Endothelial cell of umbilical vein (primary cell): ENCODE measurements at regions not wholly inside any gene's neighbourhood (a gene's known extent, or its start where the extent isn't known, plus 50 kb on each side); places are given as distances from the start of the nearest gene placed in this dataset.

Experiments used
- BruUV-seq: library from RNA; stranded (reverse); fragments of 400-500 nt; replicated peaks from 2 replicates; lab custom pipeline; 2021; lab: Mats Ljungman, UMichigan
- CTCF ChIA-PET: fragments of 300-600, 350-600 bp; sonication (Branson Sonifier 250); formaldehyde crosslinking; loops from one replicate; lab custom pipeline; 2021; ENCODE audit warnings: antibody characterized with exemption, inconsistent platforms; lab: Charles Lee
- POLR2A ChIA-PET: fragments of 300-600, 350-600 bp; sonication (Branson Sonifier 250); formaldehyde crosslinking; loops from one replicate; lab custom pipeline; 2021; ENCODE audit warnings: antibody characterized with exemption, inconsistent platforms; lab: Charles Lee
- DNase-seq: peaks from one replicate; pipeline ENCODE4 v3.0.0-alpha.2; 2011; ENCODE audit warnings: low read depth, low spot score
- FAIRE-seq: peaks from 2 replicates; lab custom pipeline; 2011; peaks lifted over from hg19 to GRCh38; lab: Jason Lieb, UNC
- H2AFZ ChIP-seq: 2 replicates; pipeline ENCODE4 v1.6.0; 2012; ENCODE audit warnings: low read depth, low read length, control low read depth, inconsistent platforms
- H3K27ac ChIP-seq: 2 replicates; pipeline ENCODE4 v1.5.1; 2011; ENCODE audit warnings: low read depth, mild to moderate bottlenecking, control low read depth, low read length, moderate library complexity; ENCODE audit not compliant: insufficient read depth
- H3K27me3 ChIP-seq, 2 experiments: 2 replicates each; pipeline versions ENCODE4 v1.6.0 to v1.6.1; 2011; ENCODE audit warnings: low read length in 2 of 2, mixed read lengths in 1 of 2; ENCODE audit not compliant: control insufficient read depth in 2 of 2, insufficient read depth in 2 of 2
- H3K36me3 ChIP-seq, 2 experiments: 2 replicates in 1 of 2; 3 replicates in 1 of 2; pipeline ENCODE4 v1.5.1; 2011; ENCODE audit warnings: low read length in 2 of 2, mild to moderate bottlenecking in 1 of 2, moderate library complexity in 1 of 2; ENCODE audit not compliant: control insufficient read depth in 2 of 2, insufficient read depth in 2 of 2; ENCODE audit errors: extremely low read depth in 1 of 2
- H3K4me1 ChIP-seq: 3 replicates; pipeline ENCODE4 v1.5.1; 2011; ENCODE audit warnings: mild to moderate bottlenecking, low read length; ENCODE audit not compliant: control insufficient read depth, insufficient read depth; ENCODE audit errors: extremely low read depth
- H3K4me2 ChIP-seq: 2 replicates; pipeline ENCODE4 v1.6.1; 2011; ENCODE audit warnings: low read length, control low read depth, mixed read lengths; ENCODE audit not compliant: insufficient read depth
- H3K4me3 ChIP-seq, 3 experiments: fragments of 200-600 bp in 1 of 3; sonication (generic), shearing (Covaris generic) in 1 of 3; replicated peaks in 1 of 3; 2 replicates each; pipeline ENCODE4 v1.5.1; 2011 to 2016; ENCODE audit warnings: control low read depth in 3 of 3, low read length in 3 of 3, mild to moderate bottlenecking in 2 of 3, inconsistent platforms in 1 of 3, low read depth in 1 of 3, moderate library complexity in 1 of 3; ENCODE audit not compliant: insufficient read depth in 1 of 3
- H3K79me2 ChIP-seq: 2 replicates; pipeline ENCODE4 v1.6.0; 2012; ENCODE audit warnings: low read length, inconsistent platforms; ENCODE audit not compliant: control insufficient read depth, insufficient read depth
- H3K9ac ChIP-seq: replicated peaks from 2 replicates; pipeline ENCODE3; 2011; ENCODE audit warnings: low read length, control low read depth; ENCODE audit not compliant: insufficient read depth; ENCODE audit errors: extremely low read depth
- H3K9me1 ChIP-seq: replicated peaks from 3 replicates; pipeline ENCODE4 v1.6.0; 2011; ENCODE audit warnings: mild to moderate bottlenecking, low read length; ENCODE audit not compliant: control insufficient read depth, insufficient read depth; ENCODE audit errors: extremely low read depth
- H3K9me3 ChIP-seq: replicated peaks from 2 replicates; pipeline ENCODE4 v1.5.1; 2012; ENCODE audit warnings: low read length, inconsistent platforms; ENCODE audit not compliant: control insufficient read depth, insufficient read depth
- H4K20me1 ChIP-seq: replicated peaks from 2 replicates; pipeline ENCODE3; 2011; ENCODE audit warnings: mild to moderate bottlenecking, low read length; ENCODE audit not compliant: control insufficient read depth, insufficient read depth; ENCODE audit errors: extremely low read depth
- CTCF ChIP-seq, 2 donors: IDR thresholded peaks; 1 replicate in 1 of 2; 2 replicates in 1 of 2; pipeline ENCODE4 v1.5.1; 2011; ENCODE audit warnings: low read length in 2 of 2, mild to moderate bottlenecking in 2 of 2, moderate library complexity in 2 of 2, control low read depth in 1 of 2, inconsistent platforms in 1 of 2, low read depth in 1 of 2; ENCODE audit not compliant: insufficient read depth in 1 of 2; ENCODE audit errors: extremely low read depth in 1 of 2
- EZH2 ChIP-seq: IDR thresholded peaks from 2 replicates; pipeline ENCODE4 v1.6.1; 2012; ENCODE audit warnings: borderline replicate concordance, low read depth, mild to moderate bottlenecking, moderate library complexity, low read length, inconsistent platforms; ENCODE audit not compliant: severe bottlenecking
- FOS ChIP-seq: IDR thresholded peaks from 2 replicates; pipeline ENCODE4 v1.6.1; 2011; ENCODE audit warnings: mild to moderate bottlenecking, low read length, moderate library complexity, borderline replicate concordance; ENCODE audit not compliant: insufficient read depth
- GATA2 ChIP-seq: IDR thresholded peaks from 2 replicates; pipeline ENCODE4 v1.7.0; 2011; ENCODE audit warnings: low read depth, mild to moderate bottlenecking, moderate library complexity, mixed read lengths, low read length; ENCODE audit not compliant: insufficient read length, insufficient read depth
- JUN ChIP-seq: IDR thresholded peaks from 2 replicates; pipeline ENCODE4 v1.6.1; 2011; ENCODE audit warnings: borderline replicate concordance, low read depth; ENCODE audit not compliant: insufficient read length, insufficient read depth
- MAX ChIP-seq: IDR thresholded peaks from 2 replicates; pipeline ENCODE4 v1.6.1; 2011; ENCODE audit not compliant: insufficient read depth, insufficient read length
- MYC ChIP-seq: IDR thresholded peaks from one replicate; pipeline ENCODE4 v1.6.1; 2011; ENCODE audit warnings: mild to moderate bottlenecking, low read depth, low read length
- POLR2A ChIP-seq: IDR thresholded peaks from 2 replicates; pipeline ENCODE4 v1.6.1; 2012; ENCODE audit warnings: low read depth, mild to moderate bottlenecking, control low read depth, low read length
- POLR2AphosphoS5 ChIP-seq: IDR thresholded peaks from 2 replicates; pipeline ENCODE4 v1.6.1; 2012; ENCODE audit warnings: low read depth, mild to moderate bottlenecking, control low read depth, low read length, moderate library complexity; ENCODE audit not compliant: insufficient read depth
- dilution Hi-C: fragments of 300-500 bp; cut with MboI; formaldehyde crosslinking; loops from one replicate; pipeline ENCODE4 v1.15.0; 2019; ENCODE audit warnings: low sequenced_read_pairs; ENCODE audit not compliant: extremely low pct_ligation_motif_present
- intact Hi-C: fragments of 100-400 bp; cut with micrococcal nuclease; formaldehyde crosslinking; loops from one replicate; pipeline ENCODE4 v1.10.0; 2022

- H3K9me1 ChIP-seq, result no peaks in the 10 kb centered on the region
- no peaks in the 10 kb centered on the region for H3K9me3 ChIP-seq
- H3K36me3 ChIP-seq, result no peaks in the 10 kb centered on the region
- no peaks in the 10 kb centered on the region for H3K79me2 ChIP-seq
- dilution Hi-C loops, result no loop called here
- no peak overlapping the region for H2AFZ ChIP-seq
- H3K27ac ChIP-seq, result no peak overlapping the region
- BruUV-seq, result no TSS peak
- H4K20me1 ChIP-seq, result no peaks in the 10 kb centered on the region
- H3K27me3 ChIP-seq, result no peaks in the 10 kb centered on the region
- DNase-seq (no peak), FAIRE-seq (no peak)
- H3K4me3 ChIP-seq, result no peak overlapping the region
- intact Hi-C loops, result no loop called here
- CTCF ChIA-PET, result no interaction called here
- POLR2A ChIA-PET, result no interaction called here
- H3K9ac ChIP-seq, result no peak overlapping the region
- H3K4me2 ChIP-seq, result no peak overlapping the region
- TF ChIP-seq FOS (no peak), POLR2A (no peak), GATA2 (no peak), POLR2AphosphoS5 (no peak), CTCF (IDR thresholded peaks at IDR 0.05; ENCODE audit: extremely low read depth in 1 of 2, insufficient read depth in 1 of 2, low read depth in 1 of 2, low read length in 2 of 2) (no peak), JUN (no peak), MAX (no peak), EZH2 (no peak), MYC (no peak)
- H3K4me1 ChIP-seq, result no peaks in the 10 kb centered on the region
Measured at GRCh38 chr6:165204807-165205545, 104.4 kb downstream of the C6orf118 start.
